Stomach (tissue), 4 donors: ENCODE measurements at regions not wholly inside any gene's neighbourhood (a gene's known extent, or its start where the extent isn't known, plus 50 kb on each side); places are given as distances from the start of the nearest gene placed in this dataset.

Experiments used
- CTCF ChIP-seq, 7 experiments: fragments of 450-650 bp in 4 of 7; fragments of 200-600 bp in 3 of 7; sonication (generic) in 3 of 7; IDR thresholded peaks; one replicate each; pipeline ENCODE4 v1.5.1; 2016 to 2019; ENCODE audit warnings: antibody characterized with exemption in 7 of 7, control low read depth in 2 of 7, mild to moderate bottlenecking in 1 of 7
- EP300 ChIP-seq: sonication (generic); formaldehyde crosslinking; IDR thresholded peaks from one replicate; pipeline ENCODE4 v1.6.1; 2017; ENCODE audit warnings: antibody characterized with exemption
- POLR2A ChIP-seq, 4 donors: fragments of 450-650 bp; IDR thresholded peaks; one replicate each; pipeline ENCODE4 v1.6.1; 2016; ENCODE audit warnings: antibody characterized with exemption in 4 of 4, control low read depth in 2 of 4, mild to moderate bottlenecking in 1 of 4, moderate library complexity in 1 of 4
- POLR2AphosphoS5 ChIP-seq, 3 donors: sonication (generic); formaldehyde crosslinking; IDR thresholded peaks; one replicate each; pipeline ENCODE4 v1.6.1; 2016; ENCODE audit warnings: antibody characterized with exemption in 3 of 3

- TF ChIP-seq CTCF (IDR thresholded peaks at IDR 0.05): no peak
- no peak for TF ChIP-seq POLR2AphosphoS5 (IDR thresholded peaks at IDR 0.05)
- TF ChIP-seq POLR2A (IDR thresholded peaks at IDR 0.05): no peak
- TF ChIP-seq EP300: no peak
Observed at GRCh38 chr13:105033999-105034398, 1501.5 kb downstream of the EFNB2 start.
